ENCODE measurements at regions not wholly inside any gene's neighbourhood (a gene's known extent, or its start where the extent isn't known, plus 50 kb on each side); places are given as distances from the start of the nearest gene placed in this dataset.

DNA sequence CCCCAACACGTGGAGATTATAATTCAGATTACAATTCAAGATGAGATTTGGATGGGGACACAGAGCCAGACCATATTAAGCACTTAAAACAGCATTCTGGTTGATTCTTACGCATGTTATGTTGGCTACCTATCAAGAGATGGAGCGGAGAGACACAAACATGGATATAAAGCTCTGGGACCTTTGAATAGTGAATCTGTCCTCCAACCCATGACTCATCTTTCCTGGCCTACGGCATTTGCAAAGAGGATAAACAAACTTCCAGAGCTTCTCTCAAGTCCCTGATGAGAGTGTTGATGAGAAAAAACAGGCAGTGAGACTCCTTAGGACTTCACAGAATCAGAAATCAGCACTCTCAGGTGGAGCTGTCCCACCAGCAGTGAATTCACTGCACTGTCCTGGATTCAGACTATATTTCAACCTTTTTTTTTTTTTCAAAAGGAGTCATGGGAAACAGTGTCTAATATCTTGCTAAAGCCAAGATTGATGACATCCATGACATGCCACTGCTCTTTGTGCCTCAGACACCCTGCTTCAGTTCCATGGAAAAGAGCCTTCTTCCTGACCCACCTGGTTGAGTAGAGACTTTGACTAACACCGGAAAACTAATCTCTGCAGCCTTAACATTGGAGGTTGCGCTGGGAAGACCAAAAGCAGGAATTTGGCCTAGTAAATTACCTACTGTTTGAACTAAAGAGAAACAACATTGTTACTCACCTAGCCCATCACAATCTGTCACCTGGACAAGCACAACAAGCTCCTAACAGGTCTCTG, 62.1 kb upstream of the NPAS2 start:
- Mint-ChIP-seq H3K27ac (no peak overlapping the region), H3K4me3 (no peak overlapping the region), H3K27me3 (ENCODE audit: low read depth in 2 of 2) (peaks cover 18 to 23% of the 10 kb centered on the region in 2 donors), H3K9me3 (no peaks in the 10 kb centered on the region), H3K4me1 (no peaks in the 10 kb centered on the region), H3K36me3 (no peaks in the 10 kb centered on the region)
- DNase-seq (no peak), ATAC-seq (no peak)
- Histone ChIP-seq H3K4me1 (ENCODE audit: control insufficient read depth, insufficient read depth, low read length) (no peaks in the 10 kb centered on the region), H3K36me3 (ENCODE audit: control insufficient read depth, insufficient read depth, low read length) (no peaks in the 10 kb centered on the region), H3K9me3 (ENCODE audit: control insufficient read depth, insufficient read depth, low read length) (no peaks in the 10 kb centered on the region), H3K27me3 (ENCODE audit: control insufficient read depth, insufficient read depth, low read length) (no peaks in the 10 kb centered on the region), H3K27ac (ENCODE audit: low read length) (no peak overlapping the region), H3K4me3 (ENCODE audit: low read length) (no peak overlapping the region)
- 91% methylated on average over 6 of the region's 6 CpGs for WGBS (ENCODE audit: insufficient coverage)
- intact Hi-C loops (cut with micrococcal nuclease) = no loop called here
- TF ChIP-seq, protein P1, sequence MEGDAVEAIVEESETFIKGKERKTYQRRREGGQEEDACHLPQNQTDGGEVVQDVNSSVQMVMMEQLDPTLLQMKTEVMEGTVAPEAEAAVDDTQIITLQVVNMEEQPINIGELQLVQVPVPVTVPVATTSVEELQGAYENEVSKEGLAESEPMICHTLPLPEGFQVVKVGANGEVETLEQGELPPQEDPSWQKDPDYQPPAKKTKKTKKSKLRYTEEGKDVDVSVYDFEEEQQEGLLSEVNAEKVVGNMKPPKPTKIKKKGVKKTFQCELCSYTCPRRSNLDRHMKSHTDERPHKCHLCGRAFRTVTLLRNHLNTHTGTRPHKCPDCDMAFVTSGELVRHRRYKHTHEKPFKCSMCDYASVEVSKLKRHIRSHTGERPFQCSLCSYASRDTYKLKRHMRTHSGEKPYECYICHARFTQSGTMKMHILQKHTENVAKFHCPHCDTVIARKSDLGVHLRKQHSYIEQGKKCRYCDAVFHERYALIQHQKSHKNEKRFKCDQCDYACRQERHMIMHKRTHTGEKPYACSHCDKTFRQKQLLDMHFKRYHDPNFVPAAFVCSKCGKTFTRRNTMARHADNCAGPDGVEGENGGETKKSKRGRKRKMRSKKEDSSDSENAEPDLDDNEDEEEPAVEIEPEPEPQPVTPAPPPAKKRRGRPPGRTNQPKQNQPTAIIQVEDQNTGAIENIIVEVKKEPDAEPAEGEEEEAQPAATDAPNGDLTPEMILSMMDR (IDR thresholded peaks at IDR 0.05) = no peak

GRCh38 chr2:100759901-100760300, 60.0 kb upstream of the NPAS2 start:
- H3K27me3 ChIP-seq (ENCODE audit: control insufficient read depth, insufficient read depth, low read length) = no peaks in the 10 kb centered on the region
- DNase-seq = no peak
- 94% methylated on average over 4 of the region's 4 CpGs for WGBS (ENCODE audit: insufficient coverage)
- H3K36me3 Mint-ChIP-seq = no peaks in the 10 kb centered on the region
- no peaks in the 10 kb centered on the region for H3K4me1 Mint-ChIP-seq
- no peaks in the 10 kb centered on the region for H3K4me1 ChIP-seq (ENCODE audit: control insufficient read depth, insufficient read depth, low read length)
- no peaks in the 10 kb centered on the region for H3K9me3 Mint-ChIP-seq
- H3K27ac ChIP-seq (ENCODE audit: low read length) = no peak overlapping the region
- no peaks in the 10 kb centered on the region for H3K36me3 ChIP-seq (ENCODE audit: control insufficient read depth, insufficient read depth, low read length)
- no peak overlapping the region for H3K27ac Mint-ChIP-seq
- H3K4me3 Mint-ChIP-seq = no peak overlapping the region
- no peak for ATAC-seq
- peaks cover 32% of the 10 kb centered on the region in 2 donors for H3K27me3 Mint-ChIP-seq (ENCODE audit: low read depth in 2 of 2)
- intact Hi-C loops (cut with micrococcal nuclease) = no loop called here
- TF ChIP-seq, protein P1 (IDR thresholded peaks at IDR 0.05) = no peak
- no peaks in the 10 kb centered on the region for H3K9me3 ChIP-seq (ENCODE audit: control insufficient read depth, insufficient read depth, low read length)
- H3K4me3 ChIP-seq (ENCODE audit: low read length) = no peak overlapping the region

GRCh38 chr2:100761365-100761764, 58.6 kb upstream of the NPAS2 start:
- no peak overlapping the region for H3K4me3 ChIP-seq (ENCODE audit: low read length)
- no peak for ATAC-seq
- no peak overlapping the region for H3K27ac Mint-ChIP-seq
- no peaks in the 10 kb centered on the region for H3K4me1 Mint-ChIP-seq
- H3K27me3 ChIP-seq (ENCODE audit: control insufficient read depth, insufficient read depth, low read length) = peaks cover 2% of the 10 kb centered on the region
- no peaks in the 10 kb centered on the region for H3K36me3 ChIP-seq (ENCODE audit: control insufficient read depth, insufficient read depth, low read length)
- no peaks in the 10 kb centered on the region for H3K9me3 Mint-ChIP-seq
- DNase-seq = no peak
- H3K4me3 Mint-ChIP-seq = no peak overlapping the region
- H3K9me3 ChIP-seq (ENCODE audit: control insufficient read depth, insufficient read depth, low read length) = no peaks in the 10 kb centered on the region
- peaks cover 30 to 38% of the 10 kb centered on the region in 2 donors for H3K27me3 Mint-ChIP-seq (ENCODE audit: low read depth in 2 of 2)
- TF ChIP-seq, protein P1 (IDR thresholded peaks at IDR 0.05) = no peak
- no peaks in the 10 kb centered on the region for H3K4me1 ChIP-seq (ENCODE audit: control insufficient read depth, insufficient read depth, low read length)
- intact Hi-C loops (cut with micrococcal nuclease) = no loop called here
- no peaks in the 10 kb centered on the region for H3K36me3 Mint-ChIP-seq
- WGBS (ENCODE audit: insufficient coverage) = 67% methylated on average over 1 of the region's 1 CpG
- no peak overlapping the region for H3K27ac ChIP-seq (ENCODE audit: low read length)

DNA sequence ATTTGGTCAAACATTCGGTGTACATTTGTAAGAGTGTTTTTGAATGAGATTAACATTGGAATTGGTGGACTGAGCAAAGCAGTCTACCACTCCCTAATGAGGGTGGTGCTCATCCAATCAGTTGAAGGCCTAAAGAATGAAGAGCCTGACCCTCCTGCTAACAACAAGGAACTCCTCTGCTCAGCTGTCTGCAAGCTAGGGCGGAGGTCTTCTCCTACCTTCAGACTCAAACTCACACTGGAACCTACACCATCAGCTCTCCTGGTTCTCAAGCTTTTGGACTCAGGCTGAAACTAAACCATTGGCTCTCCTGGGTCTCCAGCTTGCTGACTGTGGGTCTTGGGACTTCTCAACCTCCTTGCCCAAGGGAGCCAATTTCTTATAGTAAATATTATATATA, 55.5 kb upstream of the NPAS2 start:
- TF ChIP-seq, protein P1 (IDR thresholded peaks at IDR 0.05) = no peak
- H3K36me3 Mint-ChIP-seq = no peaks in the 10 kb centered on the region
- ATAC-seq (no peak), DNase-seq (no peak)
- Histone ChIP-seq H3K4me3 (ENCODE audit: low read length) (no peak overlapping the region), H3K27me3 (ENCODE audit: control insufficient read depth, insufficient read depth, low read length) (peaks cover 2% of the 10 kb centered on the region), H3K36me3 (ENCODE audit: control insufficient read depth, insufficient read depth, low read length) (no peaks in the 10 kb centered on the region), H3K4me1 (ENCODE audit: control insufficient read depth, insufficient read depth, low read length) (no peaks in the 10 kb centered on the region), H3K9me3 (ENCODE audit: control insufficient read depth, insufficient read depth, low read length) (no peaks in the 10 kb centered on the region), H3K27ac (ENCODE audit: low read length) (no peak overlapping the region)
- no peaks in the 10 kb centered on the region for H3K9me3 Mint-ChIP-seq
- 96% methylated on average over 2 of the region's 2 CpGs for WGBS (ENCODE audit: insufficient coverage)
- H3K27ac Mint-ChIP-seq = no peak overlapping the region
- H3K4me1 Mint-ChIP-seq = no peaks in the 10 kb centered on the region
- H3K4me3 Mint-ChIP-seq = no peak overlapping the region
- H3K27me3 Mint-ChIP-seq (ENCODE audit: low read depth in 2 of 2) = peaks cover 33 to 48% of the 10 kb centered on the region in 2 donors
- intact Hi-C loops (cut with micrococcal nuclease) = no loop called here
